GM18511 (cell line): ENCODE measurements at regions not wholly inside any gene's neighbourhood (a gene's known extent, or its start where the extent isn't known, plus 50 kb on each side); places are given as distances from the start of the nearest gene placed in this dataset.

Experiments used
- ATAC-seq: cut with Tn5 transposase; IDR thresholded peaks from one replicate; pipeline ENCODE4 v1.9.1; 2021; ENCODE audit warnings: mild to moderate bottlenecking, moderate library complexity; ENCODE audit not compliant: unreplicated experiment

GRCh38 chr12:88310069-88310468 lies 168.0 kb downstream of the TMTC3 start:
- no peak for ATAC-seq

GRCh38 chr12:88310666-88311065 lies 168.6 kb downstream of the TMTC3 start:
- no peak for ATAC-seq

- no peak for ATAC-seq
Measured at GRCh38 chr12:88313554-88313953, 171.4 kb downstream of the TMTC3 start.

GRCh38 chr12:88314706-88315105 lies 172.6 kb downstream of the TMTC3 start:
- ATAC-seq = no peak

- no peak for ATAC-seq
Measured at GRCh38 chr12:88318726-88319125, 176.6 kb downstream of the TMTC3 start.

GRCh38 chr12:88325076-88325815 lies 183.1 kb downstream of the TMTC3 start:
- no peak for ATAC-seq

- no peak for ATAC-seq
Measured at GRCh38 chr12:88325816-88326189, 183.7 kb downstream of the TMTC3 start.

GRCh38 chr12:88327276-88327675 lies 185.2 kb downstream of the TMTC3 start:
- ATAC-seq = no peak

GRCh38 chr12:88328090-88328489 lies 186.0 kb downstream of the TMTC3 start:
- no peak for ATAC-seq

- ATAC-seq = no peak
Measured at GRCh38 chr12:88329833-88330232, 187.7 kb downstream of the TMTC3 start.

- peak; percentile 67 for ATAC-seq
Measured at GRCh38 chr12:88334271-88334670, 192.2 kb downstream of the TMTC3 start.

GRCh38 chr12:88336076-88336739 lies 194.1 kb downstream of the TMTC3 start:
- ATAC-seq = no peak

- no peak for ATAC-seq
Measured at GRCh38 chr12:88338486-88338885, 196.4 kb downstream of the TMTC3 start.

GRCh38 chr12:88339254-88339949 lies 197.3 kb downstream of the TMTC3 start:
- ATAC-seq = no peak

- ATAC-seq = no peak
Measured at GRCh38 chr12:88339966-88340365, 197.9 kb downstream of the TMTC3 start.

GRCh38 chr12:88342251-88342806 lies 200.2 kb downstream of the TMTC3 start:
- no peak for ATAC-seq

- no peak for ATAC-seq
Measured at GRCh38 chr12:88351146-88351545, 209.0 kb downstream of the TMTC3 start.

GRCh38 chr12:88354691-88355090 lies 212.6 kb downstream of the TMTC3 start:
- ATAC-seq = no peak

GRCh38 chr12:88360343-88360742 lies 218.2 kb downstream of the TMTC3 start:
- ATAC-seq = no peak

GRCh38 chr12:88361493-88361892 lies 218.8 kb downstream of the KITLG start:
- ATAC-seq = no peak

GRCh38 chr12:88362439-88362838 lies 217.8 kb downstream of the KITLG start:
- no peak for ATAC-seq

- no peak for ATAC-seq
Measured at GRCh38 chr12:88365403-88365802, 214.9 kb downstream of the KITLG start.
